BJ (cell line): ENCODE measurements at regions not wholly inside any gene's neighbourhood (a gene's known extent, or its start where the extent isn't known, plus 50 kb on each side); places are given as distances from the start of the nearest gene placed in this dataset.

Experiments
- CTCF ChIA-PET: fragments of 350-600 bp; formaldehyde crosslinking; extraction: SDS; loops from one replicate; lab custom pipeline; 2021; ENCODE audit warnings: antibody characterized with exemption, inconsistent platforms; lab: Yijun Ruan, JAX
- POLR2A ChIA-PET: fragments of 300-600 bp; sonication (Branson Sonifier 250); formaldehyde crosslinking; extraction: SDS; loops from one replicate; lab custom pipeline; 2021; ENCODE audit warnings: antibody characterized with exemption; lab: Charles Lee
- DNase-seq: peaks from one replicate; pipeline ENCODE4 v3.0.0-alpha.2; 2011; ENCODE audit warnings: low read depth
- H3K27me3 ChIP-seq: 2 replicates; pipeline ENCODE4 v1.6.0; 2011; ENCODE audit warnings: low read length; ENCODE audit not compliant: control insufficient read depth, insufficient read depth
- H3K36me3 ChIP-seq: 2 replicates; pipeline ENCODE4 v1.5.1; 2011; ENCODE audit warnings: low read length; ENCODE audit not compliant: control insufficient read depth, insufficient read depth
- H3K4me3 ChIP-seq: 2 replicates; pipeline ENCODE4 v1.5.1; 2011; ENCODE audit warnings: low read depth, mild to moderate bottlenecking, control low read depth, low read length
- TF ChIP-seq, protein P1 (sequence below): IDR thresholded peaks from 2 replicates; pipeline ENCODE4 v1.5.1; 2011; ENCODE audit warnings: low read depth, mild to moderate bottlenecking, control low read depth, inconsistent platforms, low read length, moderate library complexity; ENCODE audit not compliant: insufficient read depth

GRCh38 chr14:42911642-42912041 lies 1305.0 kb downstream of the LRFN5 start:
- POLR2A ChIA-PET = no interaction called here
- Histone ChIP-seq H3K36me3 (no peaks in the 10 kb centered on the region), H3K4me3 (no peak overlapping the region), H3K27me3 (no peaks in the 10 kb centered on the region)
- DNase-seq = no peak
- TF ChIP-seq, protein P1, sequence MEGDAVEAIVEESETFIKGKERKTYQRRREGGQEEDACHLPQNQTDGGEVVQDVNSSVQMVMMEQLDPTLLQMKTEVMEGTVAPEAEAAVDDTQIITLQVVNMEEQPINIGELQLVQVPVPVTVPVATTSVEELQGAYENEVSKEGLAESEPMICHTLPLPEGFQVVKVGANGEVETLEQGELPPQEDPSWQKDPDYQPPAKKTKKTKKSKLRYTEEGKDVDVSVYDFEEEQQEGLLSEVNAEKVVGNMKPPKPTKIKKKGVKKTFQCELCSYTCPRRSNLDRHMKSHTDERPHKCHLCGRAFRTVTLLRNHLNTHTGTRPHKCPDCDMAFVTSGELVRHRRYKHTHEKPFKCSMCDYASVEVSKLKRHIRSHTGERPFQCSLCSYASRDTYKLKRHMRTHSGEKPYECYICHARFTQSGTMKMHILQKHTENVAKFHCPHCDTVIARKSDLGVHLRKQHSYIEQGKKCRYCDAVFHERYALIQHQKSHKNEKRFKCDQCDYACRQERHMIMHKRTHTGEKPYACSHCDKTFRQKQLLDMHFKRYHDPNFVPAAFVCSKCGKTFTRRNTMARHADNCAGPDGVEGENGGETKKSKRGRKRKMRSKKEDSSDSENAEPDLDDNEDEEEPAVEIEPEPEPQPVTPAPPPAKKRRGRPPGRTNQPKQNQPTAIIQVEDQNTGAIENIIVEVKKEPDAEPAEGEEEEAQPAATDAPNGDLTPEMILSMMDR = no peak
- CTCF ChIA-PET = no interaction called here

DNA sequence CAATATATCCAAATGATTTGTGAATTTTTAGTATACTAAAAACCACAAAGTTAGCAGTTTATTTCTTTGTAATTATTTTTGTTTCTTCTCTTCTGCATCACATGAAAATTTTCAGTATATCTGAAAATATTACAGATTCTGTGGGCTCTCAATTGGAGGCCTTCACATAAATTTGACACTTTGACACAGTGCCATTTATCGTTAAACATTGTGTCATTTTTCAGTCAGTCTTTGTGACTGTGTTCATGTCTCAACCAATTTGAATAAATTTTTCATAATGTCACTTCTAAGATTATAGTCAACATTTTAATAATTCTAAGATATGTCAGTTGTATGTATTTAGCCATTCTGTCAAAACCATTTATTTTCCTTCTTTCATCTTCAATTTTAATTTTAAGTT lies 1303.0 kb downstream of the LRFN5 start:
- POLR2A ChIA-PET = no interaction called here
- TF ChIP-seq, protein P1 = no peak
- CTCF ChIA-PET = no interaction called here

DNA sequence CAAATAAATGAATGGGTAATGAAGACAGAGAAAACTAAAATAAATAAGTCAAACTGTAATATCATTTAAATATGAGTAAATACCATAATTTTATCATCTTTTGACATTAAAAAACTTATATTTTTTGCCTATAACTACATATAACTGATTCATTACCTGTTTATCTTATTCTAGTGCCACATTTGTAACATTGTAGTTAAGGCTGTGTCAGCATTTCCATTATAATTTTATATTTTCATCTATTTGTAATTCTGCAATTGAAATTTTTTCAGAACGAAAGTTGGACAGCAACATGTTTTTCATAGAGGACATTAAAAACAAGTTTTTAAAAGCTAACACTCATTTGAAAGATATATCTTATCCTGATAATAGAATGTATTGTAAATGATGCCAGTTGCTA lies 1286.5 kb downstream of the LRFN5 start:
- ChIA-PET POLR2A (no interaction called here), CTCF (no interaction called here)
- TF ChIP-seq, protein P1 = no peak
- Histone ChIP-seq H3K27me3 (no peaks in the 10 kb centered on the region), H3K36me3 (no peaks in the 10 kb centered on the region), H3K4me3 (no peak overlapping the region)
- no peak for DNase-seq

More for the DNA sequence above, 1303.0 kb downstream of the LRFN5 start:
- Histone ChIP-seq H3K27me3 (no peaks in the 10 kb centered on the region), H3K4me3 (no peak overlapping the region), H3K36me3 (no peaks in the 10 kb centered on the region)
- no peak for DNase-seq

DNA sequence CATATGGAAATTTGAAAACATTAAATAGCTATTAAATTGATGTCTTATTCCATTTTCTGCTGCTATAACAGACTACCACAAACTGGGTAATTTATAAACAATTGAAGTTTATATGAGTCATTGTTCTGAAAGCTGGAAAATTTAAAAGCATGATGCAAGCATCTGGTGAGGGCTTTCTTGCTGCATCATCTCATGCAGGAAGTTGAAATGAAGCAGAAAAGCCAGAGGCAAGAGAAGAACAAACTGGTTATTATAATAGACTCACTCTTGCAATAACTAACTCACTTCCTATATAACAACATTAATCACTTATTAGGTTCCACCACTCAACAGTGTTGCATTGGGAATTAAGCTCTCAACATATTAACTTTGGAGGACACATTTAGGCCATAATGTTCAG lies 1277.4 kb downstream of the LRFN5 start:
- ChIA-PET POLR2A (no interaction called here), CTCF (interaction anchor here (0.7 kb wide), 1 partner anchor 877 kb away, joined by 3 read pairs; no protein-coding TSS in a partner anchor)
- Histone ChIP-seq H3K4me3 (no peak overlapping the region), H3K27me3 (no peaks in the 10 kb centered on the region), H3K36me3 (no peaks in the 10 kb centered on the region)
- DNase-seq = no peak
- TF ChIP-seq, protein P1 = no peak

DNA sequence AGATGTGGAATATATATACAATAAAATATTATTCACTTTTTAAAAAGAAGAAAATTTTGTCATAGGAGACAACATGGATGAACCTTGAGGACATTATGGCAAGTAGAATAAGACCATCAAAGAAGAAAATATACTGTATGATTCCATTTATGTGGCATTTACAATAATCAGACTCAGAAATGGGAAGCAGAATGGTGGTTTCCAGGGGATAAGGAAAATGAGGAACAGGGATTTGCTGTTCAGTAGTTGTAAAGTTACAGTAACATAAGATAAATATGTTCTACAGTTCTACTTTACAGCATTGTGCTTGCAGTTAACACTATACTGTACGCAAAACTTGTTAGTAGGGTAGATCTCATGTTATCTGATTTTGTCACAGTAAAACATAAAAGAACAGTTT lies 1271.0 kb downstream of the LRFN5 start:
- CTCF ChIA-PET = no interaction called here
- DNase-seq = no peak
- H3K27me3 ChIP-seq = no peaks in the 10 kb centered on the region
- POLR2A ChIA-PET = no interaction called here
- no peaks in the 10 kb centered on the region for H3K36me3 ChIP-seq
- no peak overlapping the region for H3K4me3 ChIP-seq
- TF ChIP-seq, protein P1 = no peak
